ENCODE measurements at regions not wholly inside any gene's neighbourhood (a gene's known extent, or its start where the extent isn't known, plus 50 kb on each side); places are given as distances from the start of the nearest gene placed in this dataset.

DNA sequence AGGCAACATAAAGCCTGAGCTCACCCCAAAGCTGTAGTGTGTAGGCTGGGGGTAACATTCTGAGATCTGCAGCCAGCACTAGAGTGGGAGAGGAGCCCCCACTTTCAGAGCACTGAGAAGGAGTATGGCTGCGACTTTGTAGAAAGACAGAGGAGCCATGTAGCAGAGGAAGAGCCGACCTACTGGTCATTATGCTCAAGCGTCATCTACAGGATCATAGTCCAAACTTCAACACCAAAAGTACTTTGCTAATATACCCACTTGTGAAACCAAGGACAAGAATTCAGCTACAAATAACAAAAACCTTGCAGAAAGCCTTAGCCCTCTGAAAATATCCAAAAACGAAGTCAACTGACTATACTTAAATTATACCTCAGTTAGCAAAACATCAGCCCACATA, 330.1 kb downstream of the MAN2A1 start:
- Histone ChIP-seq H3K9ac (ENCODE audit: low read length in 5 of 5) (no peak overlapping the region), H3K4me1 (ENCODE audit: control insufficient read depth in 5 of 5, insufficient read depth in 5 of 5, low read length in 5 of 5) (no peaks in the 10 kb centered on the region), H3K36me3 (ENCODE audit: control insufficient read depth in 5 of 5, insufficient read depth in 5 of 5, low read length in 5 of 5) (no peaks in the 10 kb centered on the region), H3K9me3 (ENCODE audit: control insufficient read depth in 5 of 5, low read length in 5 of 5) (no peaks in the 10 kb centered on the region), H3K4me3 (ENCODE audit: low read depth in 1 of 5, low read length in 5 of 5) (no peak overlapping the region), H3K27me3 (ENCODE audit: control insufficient read depth in 5 of 5, insufficient read depth in 4 of 5, low read length in 5 of 5) (no peaks in the 10 kb centered on the region), H3K27ac (ENCODE audit: low read depth, low read length) (no peak overlapping the region)

DNA sequence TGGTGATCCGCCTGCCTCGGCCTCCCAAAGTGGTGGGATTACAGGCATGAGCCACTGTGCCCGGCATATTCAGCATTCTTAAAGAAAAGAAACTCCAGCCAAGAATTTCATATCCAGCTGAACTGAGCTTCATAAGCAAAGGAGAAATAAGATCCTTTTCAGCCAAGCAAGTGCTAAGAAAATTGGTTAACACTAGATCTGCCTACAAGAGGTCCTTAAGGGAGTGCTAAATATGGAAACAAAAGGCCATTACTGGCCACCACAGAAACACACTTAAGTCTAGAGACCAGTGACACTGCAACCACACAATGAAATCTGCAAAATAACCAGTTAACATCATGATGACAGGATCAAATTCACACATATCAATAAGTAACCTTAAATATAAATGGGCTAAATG, 331.5 kb downstream of the MAN2A1 start:
- H3K4me1 ChIP-seq (ENCODE audit: control insufficient read depth in 5 of 5, insufficient read depth in 5 of 5, low read length in 5 of 5): no peaks in the 10 kb centered on the region
- H3K4me3 ChIP-seq (ENCODE audit: low read depth in 1 of 5, low read length in 5 of 5): no peak overlapping the region
- H3K9me3 ChIP-seq (ENCODE audit: control insufficient read depth in 5 of 5, low read length in 5 of 5): no peaks in the 10 kb centered on the region
- H3K9ac ChIP-seq (ENCODE audit: low read length in 5 of 5): no peak overlapping the region
- H3K36me3 ChIP-seq (ENCODE audit: control insufficient read depth in 5 of 5, insufficient read depth in 5 of 5, low read length in 5 of 5): no peaks in the 10 kb centered on the region
- no peaks in the 10 kb centered on the region for H3K27me3 ChIP-seq (ENCODE audit: control insufficient read depth in 5 of 5, insufficient read depth in 4 of 5, low read length in 5 of 5)
- no peak overlapping the region for H3K27ac ChIP-seq (ENCODE audit: low read depth, low read length)

DNA sequence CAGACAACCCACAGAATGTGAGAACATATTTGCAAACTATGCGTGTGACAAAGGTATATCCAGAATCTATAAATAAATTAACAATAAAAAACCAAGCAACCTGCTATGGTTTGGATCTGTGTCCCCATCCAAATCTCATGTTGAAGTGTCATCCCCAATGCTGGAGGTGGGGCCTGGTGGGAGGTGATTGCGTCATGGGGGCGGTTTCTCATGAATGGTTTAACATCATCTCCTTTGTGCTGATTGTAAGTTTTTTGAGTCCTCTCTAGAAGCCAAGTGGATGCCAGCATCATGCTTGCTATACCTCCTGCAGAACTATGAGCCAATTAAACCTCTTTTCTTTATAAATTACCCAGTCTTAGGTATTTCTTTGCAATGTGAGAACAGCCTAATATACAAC, 335.4 kb downstream of the MAN2A1 start:
- H3K4me1 ChIP-seq (ENCODE audit: control insufficient read depth in 5 of 5, insufficient read depth in 5 of 5, low read length in 5 of 5): peaks cover 0 to 6% (median 3%) of the 10 kb centered on the region in 5 donors
- no peaks in the 10 kb centered on the region for H3K36me3 ChIP-seq (ENCODE audit: control insufficient read depth in 5 of 5, insufficient read depth in 5 of 5, low read length in 5 of 5)
- no peak overlapping the region for H3K27ac ChIP-seq (ENCODE audit: low read depth, low read length)
- H3K4me3 ChIP-seq (ENCODE audit: low read depth in 1 of 5, low read length in 5 of 5): no peak overlapping the region
- H3K9ac ChIP-seq (ENCODE audit: low read length in 5 of 5): no peak overlapping the region
- H3K9me3 ChIP-seq (ENCODE audit: control insufficient read depth in 5 of 5, low read length in 5 of 5): no peaks in the 10 kb centered on the region
- H3K27me3 ChIP-seq (ENCODE audit: control insufficient read depth in 5 of 5, insufficient read depth in 4 of 5, low read length in 5 of 5): no peaks in the 10 kb centered on the region

DNA sequence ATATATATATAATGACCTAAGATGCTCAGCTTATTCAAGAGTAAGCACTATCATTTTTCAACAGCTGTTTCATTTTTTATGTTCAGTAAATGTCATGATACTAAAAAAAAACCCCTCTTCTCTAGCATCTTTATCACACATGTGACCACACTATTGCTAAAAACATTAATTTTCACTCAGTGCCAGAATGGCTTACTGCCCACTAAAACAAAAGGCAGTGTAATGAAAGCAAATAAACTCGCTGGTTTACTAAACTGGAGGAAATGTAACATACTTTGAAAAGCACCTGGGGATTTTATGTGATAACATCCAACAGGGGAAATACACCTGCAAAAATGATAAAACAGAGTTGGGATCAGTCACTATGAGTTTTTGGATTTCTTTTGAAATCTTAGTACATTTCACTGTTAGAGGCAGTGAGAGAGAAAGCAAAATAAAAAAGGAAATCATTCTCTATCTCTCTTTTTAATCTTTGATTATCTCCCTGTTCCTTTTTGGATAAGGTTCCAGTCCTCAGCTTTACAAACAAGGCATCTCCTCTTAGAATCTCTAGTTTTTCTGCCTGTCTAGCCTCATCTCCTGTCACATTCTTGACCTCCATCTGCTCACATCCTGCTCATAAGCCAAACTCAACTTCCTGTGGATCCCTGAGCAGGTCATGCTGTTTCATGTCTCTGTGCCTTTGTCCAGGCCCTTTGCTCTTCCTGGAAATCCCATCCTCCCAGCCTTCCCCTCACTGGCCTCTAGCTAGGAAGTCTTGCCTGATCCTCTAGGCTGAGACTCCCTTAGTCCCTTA, 338.0 kb downstream of the MAN2A1 start:
- no peak overlapping the region for H3K4me3 ChIP-seq (ENCODE audit: low read depth in 1 of 5, low read length in 5 of 5)
- no peak overlapping the region for H3K9ac ChIP-seq (ENCODE audit: low read length in 5 of 5)
- H3K27ac ChIP-seq (ENCODE audit: low read depth, low read length): no peak overlapping the region
- no peaks in the 10 kb centered on the region for H3K36me3 ChIP-seq (ENCODE audit: control insufficient read depth in 5 of 5, insufficient read depth in 5 of 5, low read length in 5 of 5)
- H3K9me3 ChIP-seq (ENCODE audit: control insufficient read depth in 5 of 5, low read length in 5 of 5): no peaks in the 10 kb centered on the region
- peaks cover 0 to 6% (median 3%) of the 10 kb centered on the region in 5 donors for H3K4me1 ChIP-seq (ENCODE audit: control insufficient read depth in 5 of 5, insufficient read depth in 5 of 5, low read length in 5 of 5)
- H3K27me3 ChIP-seq (ENCODE audit: control insufficient read depth in 5 of 5, insufficient read depth in 4 of 5, low read length in 5 of 5): no peaks in the 10 kb centered on the region

DNA sequence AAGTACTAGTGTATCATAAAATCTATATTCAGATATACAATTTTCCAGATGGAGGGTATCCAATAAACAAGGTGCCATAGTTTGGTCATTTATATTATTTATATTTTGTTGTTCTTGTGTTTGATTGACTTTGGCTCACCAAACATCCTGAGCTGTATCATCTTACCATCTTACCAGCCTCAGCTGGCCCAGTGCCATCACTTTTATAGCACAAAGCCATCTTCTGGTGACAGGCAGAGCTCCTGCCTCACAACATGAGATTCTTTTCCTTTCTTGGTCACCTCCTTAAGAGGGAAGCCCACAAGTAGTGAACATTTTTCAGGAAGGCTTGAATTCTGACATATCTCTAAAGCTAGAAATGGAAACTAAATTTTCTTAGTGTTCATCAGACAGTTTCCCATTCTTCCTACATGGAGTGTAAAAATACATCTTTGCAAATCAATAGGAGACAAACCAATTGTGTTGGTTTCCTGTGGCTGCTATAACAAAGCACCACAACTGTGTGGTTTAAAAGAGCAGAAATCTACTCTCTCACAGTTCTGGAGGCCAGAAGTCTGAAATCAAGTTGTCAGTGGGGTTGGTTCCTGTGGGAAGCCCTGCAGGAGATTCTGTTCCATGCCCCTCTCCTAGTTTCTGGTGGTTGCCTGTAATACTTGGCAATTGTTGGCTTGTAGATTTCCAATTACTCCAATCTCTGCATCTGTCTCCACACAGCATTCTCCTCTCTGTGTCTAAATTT, 341.8 kb downstream of the MAN2A1 start:
- no peaks in the 10 kb centered on the region for H3K27me3 ChIP-seq (ENCODE audit: control insufficient read depth in 5 of 5, insufficient read depth in 4 of 5, low read length in 5 of 5)
- H3K4me1 ChIP-seq (ENCODE audit: control insufficient read depth in 5 of 5, insufficient read depth in 5 of 5, low read length in 5 of 5): peaks cover 0 to 6% (median 3%) of the 10 kb centered on the region in 5 donors
- H3K27ac ChIP-seq (ENCODE audit: low read depth, low read length): no peak overlapping the region
- H3K36me3 ChIP-seq (ENCODE audit: control insufficient read depth in 5 of 5, insufficient read depth in 5 of 5, low read length in 5 of 5): no peaks in the 10 kb centered on the region
- no peak overlapping the region for H3K4me3 ChIP-seq (ENCODE audit: low read depth in 1 of 5, low read length in 5 of 5)
- H3K9ac ChIP-seq (ENCODE audit: low read length in 5 of 5): no peak overlapping the region
- no peaks in the 10 kb centered on the region for H3K9me3 ChIP-seq (ENCODE audit: control insufficient read depth in 5 of 5, low read length in 5 of 5)

DNA sequence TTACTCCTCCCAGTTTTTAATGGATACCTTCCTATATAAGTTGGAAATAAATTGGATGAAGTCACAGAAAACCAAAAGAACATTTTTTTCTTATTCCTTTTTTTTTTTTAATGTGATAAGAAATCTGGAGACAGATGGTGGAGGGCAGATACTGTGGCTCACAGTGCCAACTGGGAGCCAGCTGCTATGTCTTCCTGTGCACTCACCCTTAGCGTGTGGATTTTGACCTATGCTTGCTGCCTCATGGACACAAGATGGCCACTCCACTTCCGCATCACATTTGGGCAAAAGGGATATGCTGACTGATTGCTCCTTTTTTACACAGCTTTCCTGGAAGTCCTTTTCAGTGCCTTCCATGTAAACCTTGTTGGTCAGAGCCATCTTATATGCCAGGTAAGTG, 342.6 kb downstream of the MAN2A1 start:
- no peak overlapping the region for H3K4me3 ChIP-seq (ENCODE audit: low read depth in 1 of 5, low read length in 5 of 5)
- H3K27ac ChIP-seq (ENCODE audit: low read depth, low read length): no peak overlapping the region
- H3K4me1 ChIP-seq (ENCODE audit: control insufficient read depth in 5 of 5, insufficient read depth in 5 of 5, low read length in 5 of 5): peaks cover 0 to 6% (median 3%) of the 10 kb centered on the region in 5 donors
- no peaks in the 10 kb centered on the region for H3K9me3 ChIP-seq (ENCODE audit: control insufficient read depth in 5 of 5, low read length in 5 of 5)
- no peaks in the 10 kb centered on the region for H3K27me3 ChIP-seq (ENCODE audit: control insufficient read depth in 5 of 5, insufficient read depth in 4 of 5, low read length in 5 of 5)
- no peak overlapping the region for H3K9ac ChIP-seq (ENCODE audit: low read length in 5 of 5)
- no peaks in the 10 kb centered on the region for H3K36me3 ChIP-seq (ENCODE audit: control insufficient read depth in 5 of 5, insufficient read depth in 5 of 5, low read length in 5 of 5)

DNA sequence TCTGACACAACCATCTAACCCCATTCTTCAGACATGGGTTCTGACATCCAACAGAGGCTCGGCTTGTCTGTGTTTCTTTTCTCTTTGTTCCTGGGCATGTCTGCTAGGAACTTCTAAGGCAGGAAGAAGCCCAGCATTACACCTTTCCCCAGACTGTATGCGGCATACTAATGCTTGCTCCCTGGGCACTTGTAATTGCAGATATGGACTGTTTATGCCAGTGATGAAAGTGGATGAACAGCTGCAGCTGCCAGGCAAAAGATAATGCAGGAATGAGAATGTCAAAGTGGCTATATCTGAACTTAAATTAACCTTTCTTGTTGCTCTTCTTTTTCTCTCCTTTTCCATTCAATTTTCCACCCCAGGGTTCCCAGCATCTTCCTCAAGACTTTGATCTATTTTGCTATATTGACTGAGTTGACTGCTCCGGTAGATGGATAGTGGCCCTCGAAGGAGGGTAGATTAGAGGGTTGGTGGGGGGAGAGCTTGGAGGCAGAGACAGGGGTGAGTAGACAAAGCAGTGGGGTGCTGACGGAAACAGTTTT, 344.4 kb downstream of the MAN2A1 start:
- H3K4me3 ChIP-seq (ENCODE audit: low read depth in 1 of 5, low read length in 5 of 5): no peak overlapping the region
- no peaks in the 10 kb centered on the region for H3K9me3 ChIP-seq (ENCODE audit: control insufficient read depth in 5 of 5, low read length in 5 of 5)

DNA sequence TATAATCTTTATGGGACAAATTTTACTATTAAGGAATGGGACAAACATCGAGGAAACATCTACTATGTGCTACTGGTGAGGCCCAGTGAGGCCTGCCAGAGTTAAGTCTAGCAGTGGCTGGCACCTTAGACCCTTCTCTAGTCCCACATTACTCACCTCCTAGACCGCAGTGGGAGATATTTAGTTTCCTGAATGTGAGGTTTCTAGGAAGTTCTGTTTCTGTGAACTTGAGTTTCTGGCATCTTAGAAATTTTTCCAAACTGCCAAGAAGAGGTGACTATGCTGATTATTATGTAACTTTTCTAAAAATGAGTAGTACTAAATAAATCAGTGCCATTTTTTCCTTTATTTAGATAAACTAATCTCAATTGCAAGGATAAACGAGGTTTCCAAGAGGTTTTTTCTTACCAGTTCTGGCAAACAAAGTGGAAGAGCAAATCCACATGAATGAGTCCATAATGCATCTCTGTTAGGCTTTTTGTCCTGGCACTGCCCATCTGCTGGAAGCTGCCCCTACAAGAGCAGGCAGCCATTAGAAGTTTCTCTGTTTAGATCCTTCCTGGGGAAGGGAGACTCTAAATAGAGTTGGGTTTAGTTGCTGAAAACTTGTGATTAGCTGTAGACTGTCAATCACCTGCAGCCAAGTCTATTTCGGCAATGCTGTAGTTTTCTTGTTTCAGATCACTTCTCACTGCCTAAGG, 348.7 kb downstream of the MAN2A1 start:
- Histone ChIP-seq H3K4me1 (ENCODE audit: control insufficient read depth in 5 of 5, insufficient read depth in 5 of 5, low read length in 5 of 5) (no peaks in the 10 kb centered on the region), H3K27ac (ENCODE audit: low read depth, low read length) (no peak overlapping the region), H3K4me3 (ENCODE audit: low read depth in 1 of 5, low read length in 5 of 5) (no peak overlapping the region), H3K9ac (ENCODE audit: low read length in 5 of 5) (no peak overlapping the region), H3K36me3 (ENCODE audit: control insufficient read depth in 5 of 5, insufficient read depth in 5 of 5, low read length in 5 of 5) (no peaks in the 10 kb centered on the region), H3K27me3 (ENCODE audit: control insufficient read depth in 5 of 5, insufficient read depth in 4 of 5, low read length in 5 of 5) (no peaks in the 10 kb centered on the region), H3K9me3 (ENCODE audit: control insufficient read depth in 5 of 5, low read length in 5 of 5) (peaks cover 0 to 2% (median 0%) of the 10 kb centered on the region in 5 donors)

More for the DNA sequence above, 344.4 kb downstream of the MAN2A1 start:
- Histone ChIP-seq H3K9ac (ENCODE audit: low read length in 5 of 5) (no peak overlapping the region), H3K36me3 (ENCODE audit: control insufficient read depth in 5 of 5, insufficient read depth in 5 of 5, low read length in 5 of 5) (no peaks in the 10 kb centered on the region), H3K27me3 (ENCODE audit: control insufficient read depth in 5 of 5, insufficient read depth in 4 of 5, low read length in 5 of 5) (no peaks in the 10 kb centered on the region), H3K4me1 (ENCODE audit: control insufficient read depth in 5 of 5, insufficient read depth in 5 of 5, low read length in 5 of 5) (no peaks in the 10 kb centered on the region), H3K27ac (ENCODE audit: low read depth, low read length) (no peak overlapping the region)

DNA sequence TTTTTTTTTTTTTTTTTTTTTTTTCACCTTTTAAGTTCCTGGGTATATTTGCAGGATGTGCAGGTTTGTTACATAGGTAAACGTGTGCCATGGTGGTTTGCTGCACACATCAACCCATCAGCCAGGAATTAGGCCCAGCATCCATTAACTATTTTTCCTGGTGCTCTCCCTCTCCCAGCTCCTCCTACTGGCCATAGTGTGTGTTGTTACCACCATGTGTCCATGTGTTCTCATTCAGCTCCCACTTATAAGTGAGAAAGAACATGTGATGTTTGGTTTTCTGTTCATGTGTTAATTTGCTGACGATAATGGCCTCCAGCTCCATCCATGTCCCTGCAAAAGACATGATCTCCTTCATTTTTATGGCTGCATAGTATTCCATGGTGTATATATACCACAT, 350.5 kb downstream of the MAN2A1 start:
- no peak overlapping the region for H3K9ac ChIP-seq (ENCODE audit: low read length in 5 of 5)
- no peaks in the 10 kb centered on the region for H3K4me1 ChIP-seq (ENCODE audit: control insufficient read depth in 5 of 5, insufficient read depth in 5 of 5, low read length in 5 of 5)
- peaks cover 0 to 2% (median 0%) of the 10 kb centered on the region in 5 donors for H3K9me3 ChIP-seq (ENCODE audit: control insufficient read depth in 5 of 5, low read length in 5 of 5)
- H3K27ac ChIP-seq (ENCODE audit: low read depth, low read length): no peak overlapping the region
- H3K36me3 ChIP-seq (ENCODE audit: control insufficient read depth in 5 of 5, insufficient read depth in 5 of 5, low read length in 5 of 5): no peaks in the 10 kb centered on the region
- no peak overlapping the region for H3K4me3 ChIP-seq (ENCODE audit: low read depth in 1 of 5, low read length in 5 of 5)
- no peaks in the 10 kb centered on the region for H3K27me3 ChIP-seq (ENCODE audit: control insufficient read depth in 5 of 5, insufficient read depth in 4 of 5, low read length in 5 of 5)

DNA sequence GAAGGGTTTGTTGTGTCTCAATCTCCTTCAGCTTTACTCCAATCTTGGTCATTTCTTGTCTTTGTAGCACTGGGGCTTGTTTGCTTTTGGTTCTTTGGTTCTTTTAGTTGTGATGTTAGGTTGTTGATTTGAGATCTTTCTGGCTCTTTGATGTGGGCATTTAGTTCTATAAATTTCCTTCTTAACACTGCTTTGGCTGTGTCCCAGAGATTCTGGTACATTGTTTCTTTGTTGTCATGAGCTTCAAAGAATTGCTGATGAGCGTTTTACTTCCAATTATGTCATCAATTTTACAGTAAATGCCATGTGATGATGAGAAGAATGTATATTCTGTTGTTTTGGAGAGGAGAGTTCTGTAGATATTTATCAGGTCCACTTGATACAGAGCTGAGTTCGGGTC, 353.3 kb downstream of the MAN2A1 start:
- H3K27ac ChIP-seq (ENCODE audit: low read depth, low read length): no peak overlapping the region
- H3K4me1 ChIP-seq (ENCODE audit: control insufficient read depth in 5 of 5, insufficient read depth in 5 of 5, low read length in 5 of 5): no peaks in the 10 kb centered on the region
- H3K9me3 ChIP-seq (ENCODE audit: control insufficient read depth in 5 of 5, low read length in 5 of 5): peaks cover 0 to 2% (median 0%) of the 10 kb centered on the region in 5 donors
- no peaks in the 10 kb centered on the region for H3K27me3 ChIP-seq (ENCODE audit: control insufficient read depth in 5 of 5, insufficient read depth in 4 of 5, low read length in 5 of 5)
- no peak overlapping the region for H3K9ac ChIP-seq (ENCODE audit: low read length in 5 of 5)
- no peak overlapping the region for H3K4me3 ChIP-seq (ENCODE audit: low read depth in 1 of 5, low read length in 5 of 5)
- no peaks in the 10 kb centered on the region for H3K36me3 ChIP-seq (ENCODE audit: control insufficient read depth in 5 of 5, insufficient read depth in 5 of 5, low read length in 5 of 5)
